ENCODE measurements at regions not wholly inside any gene's neighbourhood (a gene's known extent, or its start where the extent isn't known, plus 50 kb on each side); places are given as distances from the start of the nearest gene placed in this dataset.

- DNase-seq (ENCODE audit: low spot score) = no peak
Observed at GRCh38 chr6:40194447-40195170, 260.3 kb upstream of the MOCS1 start.

- DNase-seq (ENCODE audit: low spot score) = no peak
Observed at GRCh38 chr6:40192516-40192915, 258.3 kb upstream of the MOCS1 start.

GRCh38 chr6:40188931-40189330 lies 254.7 kb upstream of the MOCS1 start:
- DNase-seq (ENCODE audit: low spot score) = no peak

- no peak for DNase-seq (ENCODE audit: low spot score)
Observed at GRCh38 chr6:40187535-40188144, 253.4 kb upstream of the MOCS1 start.

- DNase-seq (ENCODE audit: low spot score) = no peak
Observed at GRCh38 chr6:40185486-40185885, 251.2 kb upstream of the MOCS1 start.

- no peak for DNase-seq (ENCODE audit: low spot score)
Observed at GRCh38 chr6:40183902-40184301, 249.6 kb upstream of the MOCS1 start.

GRCh38 chr6:40181367-40181766 lies 247.1 kb upstream of the MOCS1 start:
- no peak for DNase-seq (ENCODE audit: low spot score)

- no peak for DNase-seq (ENCODE audit: low spot score)
Observed at GRCh38 chr6:40180271-40180670, 246.0 kb upstream of the MOCS1 start.

GRCh38 chr6:40179496-40179895 lies 245.2 kb upstream of the MOCS1 start:
- no peak for DNase-seq (ENCODE audit: low spot score)

GRCh38 chr6:40177598-40177997 lies 243.3 kb upstream of the MOCS1 start:
- DNase-seq (ENCODE audit: low spot score) = no peak

- DNase-seq (ENCODE audit: low spot score) = no peak
Observed at GRCh38 chr6:40176152-40176551, 241.9 kb upstream of the MOCS1 start.

- no peak for DNase-seq (ENCODE audit: low spot score)
Observed at GRCh38 chr6:40172272-40172671, 238.0 kb upstream of the MOCS1 start.

GRCh38 chr6:40171343-40171742 lies 237.1 kb upstream of the MOCS1 start:
- DNase-seq (ENCODE audit: low spot score) = no peak

- no peak for DNase-seq (ENCODE audit: low spot score)
Observed at GRCh38 chr6:40170856-40171255, 236.6 kb upstream of the MOCS1 start.

- DNase-seq (ENCODE audit: low spot score) = no peak
Observed at GRCh38 chr6:40169878-40170277, 235.6 kb upstream of the MOCS1 start.

- DNase-seq (ENCODE audit: low spot score) = no peak
Observed at GRCh38 chr6:40166963-40167362, 232.7 kb upstream of the MOCS1 start.

GRCh38 chr6:40165036-40165709 lies 230.9 kb upstream of the MOCS1 start:
- DNase-seq (ENCODE audit: low spot score) = no peak

GRCh38 chr6:40164345-40164755 lies 230.1 kb upstream of the MOCS1 start:
- no peak for DNase-seq (ENCODE audit: low spot score)

- no peak for DNase-seq (ENCODE audit: low spot score)
Observed at GRCh38 chr6:40163924-40164323, 229.7 kb upstream of the MOCS1 start.

GRCh38 chr6:40162074-40162473 lies 227.8 kb upstream of the MOCS1 start:
- no peak for DNase-seq (ENCODE audit: low spot score)

GRCh38 chr6:40160826-40161225 lies 226.6 kb upstream of the MOCS1 start:
- DNase-seq (ENCODE audit: low spot score) = no peak

- DNase-seq (ENCODE audit: low spot score) = no peak
Observed at GRCh38 chr6:40159865-40160264, 225.6 kb upstream of the MOCS1 start.

- no peak for DNase-seq (ENCODE audit: low spot score)
Observed at GRCh38 chr6:40152701-40153436, 218.6 kb upstream of the MOCS1 start.

Data from hematopoietic multipotent progenitor cell treated with erythropoietin and hydrocortisone succinate and interleukin-3 and kit ligand, for 17 days (in vitro differentiated cells).